KMS-11 (cell line): ENCODE measurements at regions not wholly inside any gene's neighbourhood (a gene's known extent, or its start where the extent isn't known, plus 50 kb on each side); places are given as distances from the start of the nearest gene placed in this dataset.

ENCODE experiments used
- H2AFZ ChIP-seq: fragments of 200-600 bp; sonication (generic); 2 replicates; pipeline ENCODE4 v1.6.1; 2016; ENCODE audit warnings: antibody characterized with exemption, mixed run types, low read depth
- H3K27ac ChIP-seq: fragments of 200-600 bp; sonication (generic); 2 replicates; pipeline ENCODE4 v1.6.1; 2016; ENCODE audit warnings: mild to moderate bottlenecking, mixed run types
- H3K27me3 ChIP-seq: fragments of 200-600 bp; sonication (generic); 2 replicates; pipeline ENCODE4 v1.6.1; 2017; ENCODE audit warnings: mild to moderate bottlenecking, low read depth, mixed run types, moderate library complexity; ENCODE audit not compliant: insufficient read depth
- H3K36me3 ChIP-seq: fragments of 200-600 bp; sonication (generic); 2 replicates; pipeline ENCODE4 v1.6.1; 2017; ENCODE audit warnings: mild to moderate bottlenecking, mixed run types; ENCODE audit not compliant: insufficient read depth
- H3K4me1 ChIP-seq: fragments of 200-600 bp; sonication (generic); 2 replicates; pipeline ENCODE4 v1.6.1; 2016; ENCODE audit warnings: mild to moderate bottlenecking, low read depth, mixed run types; ENCODE audit not compliant: poor library complexity, severe bottlenecking
- H3K4me2 ChIP-seq: fragments of 200-600 bp; sonication (generic); 2 replicates; pipeline ENCODE4 v1.7.0; 2016; ENCODE audit warnings: mild to moderate bottlenecking, mixed run types
- H3K4me3 ChIP-seq: fragments of 200-600 bp; sonication (generic); IDR thresholded peaks from 2 replicates; pipeline ENCODE4 v1.6.1; 2017; ENCODE audit warnings: low read depth, low read length, mixed read lengths; ENCODE audit not compliant: insufficient read depth
- H3K79me2 ChIP-seq: fragments of 200-600 bp; sonication (generic); 2 replicates; pipeline ENCODE4 v1.6.1; 2016; ENCODE audit warnings: low read depth, mixed run types; ENCODE audit not compliant: insufficient read depth
- H3K9ac ChIP-seq: fragments of 200-600 bp; sonication (generic); 2 replicates; pipeline ENCODE4 v1.6.1; 2016; ENCODE audit warnings: mild to moderate bottlenecking, mixed run types
- H4K20me1 ChIP-seq: fragments of 200-600 bp; sonication (generic); 2 replicates; pipeline ENCODE4 v1.6.1; 2016; ENCODE audit warnings: mild to moderate bottlenecking, mixed run types; ENCODE audit not compliant: insufficient read depth
- TF ChIP-seq, protein P1 (sequence below): fragments of 200-600 bp; sonication (generic); conservative IDR thresholded peaks from 2 replicates; pipeline ENCODE4 v1.6.1; 2017; ENCODE audit warnings: low read depth, mild to moderate bottlenecking, antibody characterized with exemption, low read length, moderate library complexity, mixed read lengths

GRCh38 chr20:22954661-22955060, 80.5 kb upstream of the SSTR4 start:
- TF ChIP-seq, protein P1, sequence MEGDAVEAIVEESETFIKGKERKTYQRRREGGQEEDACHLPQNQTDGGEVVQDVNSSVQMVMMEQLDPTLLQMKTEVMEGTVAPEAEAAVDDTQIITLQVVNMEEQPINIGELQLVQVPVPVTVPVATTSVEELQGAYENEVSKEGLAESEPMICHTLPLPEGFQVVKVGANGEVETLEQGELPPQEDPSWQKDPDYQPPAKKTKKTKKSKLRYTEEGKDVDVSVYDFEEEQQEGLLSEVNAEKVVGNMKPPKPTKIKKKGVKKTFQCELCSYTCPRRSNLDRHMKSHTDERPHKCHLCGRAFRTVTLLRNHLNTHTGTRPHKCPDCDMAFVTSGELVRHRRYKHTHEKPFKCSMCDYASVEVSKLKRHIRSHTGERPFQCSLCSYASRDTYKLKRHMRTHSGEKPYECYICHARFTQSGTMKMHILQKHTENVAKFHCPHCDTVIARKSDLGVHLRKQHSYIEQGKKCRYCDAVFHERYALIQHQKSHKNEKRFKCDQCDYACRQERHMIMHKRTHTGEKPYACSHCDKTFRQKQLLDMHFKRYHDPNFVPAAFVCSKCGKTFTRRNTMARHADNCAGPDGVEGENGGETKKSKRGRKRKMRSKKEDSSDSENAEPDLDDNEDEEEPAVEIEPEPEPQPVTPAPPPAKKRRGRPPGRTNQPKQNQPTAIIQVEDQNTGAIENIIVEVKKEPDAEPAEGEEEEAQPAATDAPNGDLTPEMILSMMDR, result no peak
- Histone ChIP-seq H3K4me3 (no peak overlapping the region), H3K27me3 (no peaks in the 10 kb centered on the region), H3K4me1 (no peaks in the 10 kb centered on the region), H4K20me1 (no peaks in the 10 kb centered on the region), H3K79me2 (no peaks in the 10 kb centered on the region), H3K4me2 (no peak overlapping the region), H3K36me3 (no peaks in the 10 kb centered on the region), H2AFZ (no peak overlapping the region), H3K27ac (no peak overlapping the region), H3K9ac (no peak overlapping the region)

DNA sequence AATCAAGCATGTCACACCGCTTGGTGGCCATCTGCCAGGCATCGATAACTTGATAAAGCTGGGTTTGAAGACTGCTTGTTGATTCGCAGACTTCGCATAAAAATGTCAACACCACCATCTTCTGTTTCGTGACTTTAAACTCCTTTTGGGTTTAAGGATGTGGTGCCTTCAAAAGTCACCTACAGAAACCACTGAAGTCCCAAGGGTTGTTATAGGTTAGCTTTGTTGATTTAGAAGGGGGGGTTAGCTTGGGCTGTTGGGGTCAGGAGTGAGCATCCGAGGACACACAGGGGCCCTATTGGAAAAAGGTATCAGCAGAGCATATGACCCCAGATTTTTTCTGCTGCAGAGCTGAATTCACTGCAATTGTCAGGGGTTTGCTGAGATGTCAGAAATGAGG, 76.7 kb upstream of the SSTR4 start:
- no peaks in the 10 kb centered on the region for H3K27me3 ChIP-seq
- H3K27ac ChIP-seq, result no peak overlapping the region
- no peaks in the 10 kb centered on the region for H3K36me3 ChIP-seq
- no peak overlapping the region for H2AFZ ChIP-seq
- no peaks in the 10 kb centered on the region for H3K79me2 ChIP-seq
- TF ChIP-seq, protein P1, result no peak
- no peak overlapping the region for H3K4me2 ChIP-seq
- H3K4me1 ChIP-seq, result no peaks in the 10 kb centered on the region
- H3K9ac ChIP-seq, result no peak overlapping the region
- H3K4me3 ChIP-seq, result no peak overlapping the region
- H4K20me1 ChIP-seq, result no peaks in the 10 kb centered on the region

DNA sequence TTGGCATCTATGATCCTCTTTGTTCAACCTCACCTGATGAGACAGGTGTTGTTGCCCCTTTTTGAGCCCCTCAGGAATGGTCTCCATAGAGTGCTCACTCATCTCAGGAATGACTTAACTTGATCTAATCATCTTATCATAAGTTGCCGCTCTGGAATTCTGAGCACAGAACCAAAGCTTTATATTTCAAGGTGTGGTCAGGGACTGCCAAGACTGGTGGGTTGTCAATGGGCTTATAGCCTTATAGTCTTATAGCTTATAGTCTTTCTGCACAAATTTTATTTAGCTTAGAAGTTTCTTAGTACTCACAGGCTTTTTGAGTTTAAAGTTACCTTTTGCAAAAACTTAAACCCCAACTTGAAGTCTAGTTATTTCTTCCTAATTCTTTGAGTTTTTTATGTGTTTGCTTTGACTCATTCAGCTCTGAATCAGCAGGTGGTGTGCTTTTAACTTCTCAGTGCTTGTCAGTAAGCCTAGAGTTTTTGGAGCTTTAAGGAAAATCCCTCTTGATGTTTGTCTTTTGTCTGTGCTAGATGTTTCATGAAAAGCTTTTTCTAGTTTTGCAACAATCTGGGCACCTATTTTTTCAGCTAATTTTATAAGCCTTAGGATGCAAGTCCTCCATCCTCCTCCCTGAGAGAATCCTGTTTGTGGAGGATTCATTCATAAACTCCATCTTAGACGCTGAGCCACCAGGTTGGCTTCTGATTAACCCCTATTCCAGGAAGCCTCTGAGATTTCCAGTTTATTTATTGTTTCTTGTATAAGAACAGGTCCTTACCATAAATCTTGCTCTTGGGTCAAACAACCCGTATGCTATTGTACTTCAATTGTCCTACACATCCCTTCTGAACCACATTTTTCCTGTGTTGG, 72.3 kb upstream of the SSTR4 start:
- no peaks in the 10 kb centered on the region for H3K27me3 ChIP-seq
- H3K4me3 ChIP-seq, result no peak overlapping the region
- no peak overlapping the region for H2AFZ ChIP-seq
- no peaks in the 10 kb centered on the region for H3K79me2 ChIP-seq
- H3K36me3 ChIP-seq, result no peaks in the 10 kb centered on the region
- H3K4me1 ChIP-seq, result no peaks in the 10 kb centered on the region
- no peaks in the 10 kb centered on the region for H4K20me1 ChIP-seq
- H3K9ac ChIP-seq, result no peak overlapping the region
- no peak overlapping the region for H3K4me2 ChIP-seq
- no peak overlapping the region for H3K27ac ChIP-seq
- TF ChIP-seq, protein P1, result no peak

DNA sequence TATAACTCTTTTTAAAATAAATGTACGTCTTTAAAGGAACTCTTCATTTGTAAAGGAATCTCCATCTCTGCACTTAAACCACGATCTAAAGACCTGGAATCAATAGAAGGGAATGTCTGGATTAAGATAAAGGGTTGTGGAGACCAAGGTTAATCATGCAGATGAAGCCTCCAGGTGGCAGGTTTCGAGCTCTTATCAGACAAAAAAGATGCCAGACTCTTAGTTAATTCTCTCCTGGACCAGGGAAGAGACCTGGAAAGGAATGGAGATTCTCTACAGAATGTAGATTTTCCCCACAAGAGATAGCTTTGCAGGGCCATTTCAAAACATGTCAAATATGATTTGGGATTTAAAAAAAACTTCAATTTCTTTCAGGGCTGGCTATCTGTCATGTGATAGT, 71.5 kb upstream of the SSTR4 start:
- Histone ChIP-seq H3K79me2 (no peaks in the 10 kb centered on the region), H2AFZ (no peak overlapping the region), H3K4me3 (no peak overlapping the region), H3K9ac (no peak overlapping the region), H3K4me1 (no peaks in the 10 kb centered on the region), H3K27ac (no peak overlapping the region), H3K36me3 (no peaks in the 10 kb centered on the region), H3K4me2 (no peak overlapping the region), H4K20me1 (no peaks in the 10 kb centered on the region), H3K27me3 (no peaks in the 10 kb centered on the region)
- TF ChIP-seq, protein P1, result no peak
